ENCODE measurements at regions not wholly inside any gene's neighbourhood (a gene's known extent, or its start where the extent isn't known, plus 50 kb on each side); places are given as distances from the start of the nearest gene placed in this dataset.

DNA sequence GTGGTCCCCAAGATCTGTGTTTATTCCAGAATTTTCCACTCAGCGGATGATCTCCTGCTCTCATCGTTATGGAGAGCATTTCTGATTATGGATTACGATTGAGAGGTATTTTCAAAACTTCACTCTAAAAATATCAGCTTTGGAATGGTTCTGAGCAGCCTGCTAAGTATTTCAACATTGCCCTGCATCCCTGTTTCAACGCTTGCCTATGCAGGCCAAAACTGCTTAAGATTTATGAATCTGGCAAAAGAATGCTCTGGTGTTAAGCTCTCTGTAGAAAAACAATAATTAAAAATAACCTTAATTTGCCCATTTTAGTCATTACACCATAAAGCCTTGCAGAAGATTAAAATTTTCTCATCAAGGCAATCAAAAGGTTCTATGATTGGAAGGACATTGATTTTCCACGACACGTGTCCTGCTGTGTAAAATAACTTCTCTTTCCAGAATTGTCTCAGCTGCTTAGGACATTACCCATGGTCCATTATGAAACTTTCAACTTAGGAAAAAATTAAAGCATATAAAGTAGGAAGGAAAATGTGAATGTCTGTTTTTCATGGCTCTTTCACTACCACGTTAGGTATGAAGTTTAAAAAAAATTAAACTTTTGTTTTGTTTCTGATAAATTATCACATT is 229.9 kb downstream of the ACKR3 start:
- TF ChIP-seq FOXM1 (IDR thresholded peaks at IDR 0.05; ENCODE audit: low read depth) (no peak), TAF1 (IDR thresholded peaks at IDR 0.05; ENCODE audit: borderline replicate concordance, low read depth, low read length) (no peak), SMC3 (IDR thresholded peaks at IDR 0.05; ENCODE audit: low read depth, low read length) (no peak), SIN3A (IDR thresholded peaks at IDR 0.05; ENCODE audit: borderline replicate concordance, low read depth, low read length) (no peak), RCOR1 (IDR thresholded peaks at IDR 0.05; ENCODE audit: low read length) (no peak), GATA2 (CRISPR knock-in tag; IDR thresholded peaks at IDR 0.05) (no peak), YY1 (IDR thresholded peaks at IDR 0.05; ENCODE audit: low read depth) (no peak), TEAD4 (IDR thresholded peaks at IDR 0.05; ENCODE audit: borderline replicate concordance, insufficient read depth) (no peak), FOSL2 (IDR thresholded peaks at IDR 0.05; ENCODE audit: borderline replicate concordance, low read depth) (no peak), JUND (IDR thresholded peaks at IDR 0.05) (no peak), NFIC (IDR thresholded peaks at IDR 0.05; ENCODE audit: borderline replicate concordance) (no peak), ELF1 (IDR thresholded peaks at IDR 0.05) (no peak)
- TF ChIP-seq, protein P1, sequence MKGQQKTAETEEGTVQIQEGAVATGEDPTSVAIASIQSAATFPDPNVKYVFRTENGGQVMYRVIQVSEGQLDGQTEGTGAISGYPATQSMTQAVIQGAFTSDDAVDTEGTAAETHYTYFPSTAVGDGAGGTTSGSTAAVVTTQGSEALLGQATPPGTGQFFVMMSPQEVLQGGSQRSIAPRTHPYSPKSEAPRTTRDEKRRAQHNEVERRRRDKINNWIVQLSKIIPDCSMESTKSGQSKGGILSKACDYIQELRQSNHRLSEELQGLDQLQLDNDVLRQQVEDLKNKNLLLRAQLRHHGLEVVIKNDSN (IDR thresholded peaks at IDR 0.05; ENCODE audit: borderline replicate concordance, low read depth) = no peak
- TF ChIP-seq, protein P2, sequence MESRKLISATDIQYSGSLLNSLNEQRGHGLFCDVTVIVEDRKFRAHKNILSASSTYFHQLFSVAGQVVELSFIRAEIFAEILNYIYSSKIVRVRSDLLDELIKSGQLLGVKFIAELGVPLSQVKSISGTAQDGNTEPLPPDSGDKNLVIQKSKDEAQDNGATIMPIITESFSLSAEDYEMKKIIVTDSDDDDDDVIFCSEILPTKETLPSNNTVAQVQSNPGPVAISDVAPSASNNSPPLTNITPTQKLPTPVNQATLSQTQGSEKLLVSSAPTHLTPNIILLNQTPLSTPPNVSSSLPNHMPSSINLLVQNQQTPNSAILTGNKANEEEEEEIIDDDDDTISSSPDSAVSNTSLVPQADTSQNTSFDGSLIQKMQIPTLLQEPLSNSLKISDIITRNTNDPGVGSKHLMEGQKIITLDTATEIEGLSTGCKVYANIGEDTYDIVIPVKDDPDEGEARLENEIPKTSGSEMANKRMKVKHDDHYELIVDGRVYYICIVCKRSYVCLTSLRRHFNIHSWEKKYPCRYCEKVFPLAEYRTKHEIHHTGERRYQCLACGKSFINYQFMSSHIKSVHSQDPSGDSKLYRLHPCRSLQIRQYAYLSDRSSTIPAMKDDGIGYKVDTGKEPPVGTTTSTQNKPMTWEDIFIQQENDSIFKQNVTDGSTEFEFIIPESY (IDR thresholded peaks at IDR 0.05; ENCODE audit: borderline replicate concordance, low read depth) = no peak
- TF ChIP-seq, protein P3, sequence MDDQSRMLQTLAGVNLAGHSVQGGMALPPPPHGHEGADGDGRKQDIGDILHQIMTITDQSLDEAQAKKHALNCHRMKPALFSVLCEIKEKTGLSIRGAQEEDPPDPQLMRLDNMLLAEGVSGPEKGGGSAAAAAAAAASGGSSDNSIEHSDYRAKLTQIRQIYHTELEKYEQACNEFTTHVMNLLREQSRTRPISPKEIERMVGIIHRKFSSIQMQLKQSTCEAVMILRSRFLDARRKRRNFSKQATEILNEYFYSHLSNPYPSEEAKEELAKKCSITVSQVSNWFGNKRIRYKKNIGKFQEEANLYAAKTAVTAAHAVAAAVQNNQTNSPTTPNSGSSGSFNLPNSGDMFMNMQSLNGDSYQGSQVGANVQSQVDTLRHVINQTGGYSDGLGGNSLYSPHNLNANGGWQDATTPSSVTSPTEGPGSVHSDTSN (IDR thresholded peaks at IDR 0.05) = no peak
- TF ChIP-seq, protein P4, sequence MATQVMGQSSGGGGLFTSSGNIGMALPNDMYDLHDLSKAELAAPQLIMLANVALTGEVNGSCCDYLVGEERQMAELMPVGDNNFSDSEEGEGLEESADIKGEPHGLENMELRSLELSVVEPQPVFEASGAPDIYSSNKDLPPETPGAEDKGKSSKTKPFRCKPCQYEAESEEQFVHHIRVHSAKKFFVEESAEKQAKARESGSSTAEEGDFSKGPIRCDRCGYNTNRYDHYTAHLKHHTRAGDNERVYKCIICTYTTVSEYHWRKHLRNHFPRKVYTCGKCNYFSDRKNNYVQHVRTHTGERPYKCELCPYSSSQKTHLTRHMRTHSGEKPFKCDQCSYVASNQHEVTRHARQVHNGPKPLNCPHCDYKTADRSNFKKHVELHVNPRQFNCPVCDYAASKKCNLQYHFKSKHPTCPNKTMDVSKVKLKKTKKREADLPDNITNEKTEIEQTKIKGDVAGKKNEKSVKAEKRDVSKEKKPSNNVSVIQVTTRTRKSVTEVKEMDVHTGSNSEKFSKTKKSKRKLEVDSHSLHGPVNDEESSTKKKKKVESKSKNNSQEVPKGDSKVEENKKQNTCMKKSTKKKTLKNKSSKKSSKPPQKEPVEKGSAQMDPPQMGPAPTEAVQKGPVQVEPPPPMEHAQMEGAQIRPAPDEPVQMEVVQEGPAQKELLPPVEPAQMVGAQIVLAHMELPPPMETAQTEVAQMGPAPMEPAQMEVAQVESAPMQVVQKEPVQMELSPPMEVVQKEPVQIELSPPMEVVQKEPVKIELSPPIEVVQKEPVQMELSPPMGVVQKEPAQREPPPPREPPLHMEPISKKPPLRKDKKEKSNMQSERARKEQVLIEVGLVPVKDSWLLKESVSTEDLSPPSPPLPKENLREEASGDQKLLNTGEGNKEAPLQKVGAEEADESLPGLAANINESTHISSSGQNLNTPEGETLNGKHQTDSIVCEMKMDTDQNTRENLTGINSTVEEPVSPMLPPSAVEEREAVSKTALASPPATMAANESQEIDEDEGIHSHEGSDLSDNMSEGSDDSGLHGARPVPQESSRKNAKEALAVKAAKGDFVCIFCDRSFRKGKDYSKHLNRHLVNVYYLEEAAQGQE (IDR thresholded peaks at IDR 0.05; ENCODE audit: low read depth, low read length) = no peak
- TF ChIP-seq, protein P5, sequence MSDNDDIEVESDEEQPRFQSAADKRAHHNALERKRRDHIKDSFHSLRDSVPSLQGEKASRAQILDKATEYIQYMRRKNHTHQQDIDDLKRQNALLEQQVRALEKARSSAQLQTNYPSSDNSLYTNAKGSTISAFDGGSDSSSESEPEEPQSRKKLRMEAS (IDR thresholded peaks at IDR 0.05; ENCODE audit: low read depth) = no peak
- Histone ChIP-seq H2AFZ (ENCODE audit: low read depth) (no peak overlapping the region), H3K9me2 (no peaks in the 10 kb centered on the region), H3F3A (replicated peaks; ENCODE audit: insufficient read depth) (no peaks in the 10 kb centered on the region), H3K36me3 (replicated peaks in 1 of 2; ENCODE audit: control insufficient read depth in 1 of 2, insufficient read depth in 2 of 2, low read length in 1 of 2) (no peaks in the 10 kb centered on the region), H3K9ac (no peak overlapping the region), H3K4me3 (ENCODE audit: low read depth in 2 of 2, low read length in 1 of 2) (no peak overlapping the region), H3K4me1 (ENCODE audit: control insufficient read depth in 1 of 2, insufficient read depth in 2 of 2, low read depth in 1 of 2, low read length in 1 of 2) (no peaks in the 10 kb centered on the region), H3K27me3 (ENCODE audit: insufficient read depth) (no peaks in the 10 kb centered on the region; the same call in 1 of the 2 replicates), H3K79me2 (ENCODE audit: insufficient read depth) (no peaks in the 10 kb centered on the region), H3K9me3 (no peaks in the 10 kb centered on the region), H3K4me2 (no peak overlapping the region), H4K20me1 (ENCODE audit: insufficient read depth) (no peaks in the 10 kb centered on the region), H3K27ac (ENCODE audit: low read depth in 2 of 2, low read length in 1 of 2) (no peak overlapping the region)
- ChIA-PET POLR2A (no interaction called here), CTCF (interaction anchor here (0.6 kb wide), 1 partner anchor 40 kb away, joined by 3 read pairs; no protein-coding TSS in a partner anchor)
- 36% methylated on average over 7 of the region's 7 CpGs for WGBS (ENCODE audit: low lambda C conversion rate)
- DNase-seq = no peak
